Spleen (tissue), 7 donors: ENCODE measurements at regions not wholly inside any gene's neighbourhood (a gene's known extent, or its start where the extent isn't known, plus 50 kb on each side); places are given as distances from the start of the nearest gene placed in this dataset.

ENCODE experiments used
- CTCF ChIP-seq, 11 experiments: fragments of 200-600 bp in 7 of 11; fragments of 450-650 bp in 4 of 11; sonication (generic) in 4 of 11; IDR thresholded peaks in 8 of 11; conservative IDR thresholded peaks in 3 of 11; 1 replicate in 7 of 11; 2 replicates in 4 of 11; pipeline versions ENCODE4 v1.4.0 to v1.8.0; 2016 to 2021; ENCODE audit warnings: antibody characterized with exemption in 11 of 11, inconsistent platforms in 4 of 11, mild to moderate bottlenecking in 1 of 11
- POLR2AphosphoS5 ChIP-seq, 3 donors: sonication (generic); formaldehyde crosslinking; IDR thresholded peaks; one replicate each; pipeline ENCODE4 v1.5.1; 2017; ENCODE audit warnings: antibody characterized with exemption in 3 of 3
- donor health status: DM: no; HTN: no; CAD: no; lungs with moderate emphysema.
- donor health status: DM: no; HTN: no; CAD: no.
- donor health status: DM: no; HTN: no; CAD: no.

- TF ChIP-seq POLR2AphosphoS5 (IDR thresholded peaks at IDR 0.05) (no peak), CTCF (IDR thresholded peaks at IDR 0.05 in 8 of 11, conservative IDR thresholded peaks at IDR 0.05 in 3 of 11) (no peak)
Measured at GRCh38 chr5:20245432-20245974, 257.5 kb upstream of the CDH18 start.
